GM18867 (cell line): ENCODE measurements at regions not wholly inside any gene's neighbourhood (a gene's known extent, or its start where the extent isn't known, plus 50 kb on each side); places are given as distances from the start of the nearest gene placed in this dataset.

ENCODE experiments used
- ATAC-seq: cut with Tn5 transposase; IDR thresholded peaks from one replicate; pipeline ENCODE4 v1.9.1; 2021; ENCODE audit warnings: mild to moderate bottlenecking, moderate library complexity; ENCODE audit not compliant: unreplicated experiment

GRCh38 chr18:45556222-45556621 lies 59.1 kb upstream of the SLC14A2 start:
- ATAC-seq: no peak

GRCh38 chr18:45557287-45557686 lies 58.0 kb upstream of the SLC14A2 start:
- ATAC-seq: no peak

GRCh38 chr18:45557779-45558178 lies 57.5 kb upstream of the SLC14A2 start:
- ATAC-seq: no peak

GRCh38 chr18:45559258-45559657 lies 56.0 kb upstream of the SLC14A2 start:
- no peak for ATAC-seq

- no peak for ATAC-seq
Measured at GRCh38 chr18:45560870-45561269, 54.4 kb upstream of the SLC14A2 start.

GRCh38 chr18:45562567-45563479 lies 52.5 kb upstream of the SLC14A2 start:
- no peak for ATAC-seq

GRCh38 chr18:45565280-45565970 lies 49.9 kb upstream of the SLC14A2 start:
- no peak for ATAC-seq
